ENCODE measurements at regions not wholly inside any gene's neighbourhood (a gene's known extent, or its start where the extent isn't known, plus 50 kb on each side); places are given as distances from the start of the nearest gene placed in this dataset.
"Not testable (repeated sequence)": the region's sequence is repeated elsewhere in the genome, so short reads cannot be mapped to it uniquely, and the experiment has no call there.

DNA sequence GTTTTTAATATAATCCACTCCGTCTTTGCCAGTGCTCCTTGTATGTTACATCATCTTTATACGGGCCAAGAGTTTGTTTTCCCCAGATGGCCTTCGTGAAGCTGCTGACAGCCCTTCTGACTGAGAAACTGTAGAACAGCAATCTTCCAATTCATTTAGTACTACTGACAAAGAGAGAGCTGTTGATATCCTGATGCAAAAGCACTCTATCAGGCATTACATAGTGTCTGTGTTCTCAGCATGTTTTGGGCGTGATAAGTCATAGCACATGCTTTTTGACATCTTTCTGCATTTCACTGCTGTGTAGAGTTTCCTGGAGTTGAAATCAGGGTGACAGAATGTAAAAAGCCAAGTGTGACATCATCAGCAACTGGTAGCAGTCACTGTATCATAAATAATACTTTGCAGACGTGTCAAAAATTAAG is 746.3 kb upstream of the FAM241A start:
- no peak for DNase-seq (ENCODE audit: low read depth in 3 of 3)

DNA sequence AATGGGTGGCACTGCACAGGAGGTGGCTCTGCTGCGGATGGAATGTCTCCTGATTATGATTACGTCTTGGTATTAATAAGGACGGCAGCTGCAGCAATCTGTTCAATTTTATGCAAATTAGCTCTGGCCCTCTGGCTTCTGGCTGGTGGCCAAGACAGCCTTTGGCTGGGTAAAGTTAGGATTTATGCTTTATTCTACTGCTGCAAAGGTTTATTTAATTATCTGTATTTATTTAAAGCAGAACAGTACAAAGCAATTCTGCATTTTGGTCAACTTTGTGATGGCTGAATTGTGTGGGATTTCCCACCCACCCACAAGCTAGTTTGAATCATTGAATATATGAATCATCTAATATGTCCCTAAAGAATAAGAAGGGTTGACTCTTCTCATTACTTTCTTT is 745.6 kb upstream of the FAM241A start:
- DNase-seq (ENCODE audit: low read depth in 3 of 3): no peak

DNA sequence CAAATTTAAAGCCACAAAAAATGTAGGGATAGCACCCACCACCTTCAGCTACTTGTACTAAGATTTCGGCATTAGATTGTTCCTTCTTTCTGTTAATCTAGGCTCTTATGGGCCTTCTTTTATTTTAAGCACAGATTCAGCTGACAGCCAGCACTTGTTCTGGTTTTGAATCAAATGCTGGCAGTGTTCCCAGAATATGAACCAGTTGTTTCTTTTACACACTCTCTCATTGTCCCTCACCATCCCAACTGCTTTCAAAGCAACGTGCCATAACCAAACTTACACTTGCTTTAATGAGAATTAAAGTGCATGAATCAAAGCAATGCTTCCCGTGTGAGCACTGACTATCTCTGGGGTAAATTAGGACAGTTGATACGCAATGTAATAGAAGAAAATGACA is 744.5 kb upstream of the FAM241A start:
- DNase-seq (ENCODE audit: low read depth in 3 of 3): no peak

DNA sequence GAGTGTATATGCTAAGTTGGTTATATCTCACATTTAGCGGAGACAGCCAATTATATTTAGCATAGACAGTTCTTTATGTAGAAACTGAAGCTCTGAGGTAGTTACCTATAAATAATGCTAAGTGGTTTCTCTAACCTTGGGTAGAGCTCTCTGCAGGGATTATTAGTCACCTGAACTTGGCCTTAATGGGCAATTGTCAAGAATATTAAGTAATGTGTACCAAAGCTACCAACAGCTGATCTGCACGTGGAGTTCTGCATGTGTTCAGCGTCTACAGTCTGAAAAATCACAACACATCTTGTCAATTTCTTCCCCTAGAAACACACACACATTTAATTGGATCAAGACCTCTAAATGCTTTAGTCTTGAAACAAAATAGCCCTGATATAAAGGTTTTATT is 740.6 kb upstream of the FAM241A start:
- DNase-seq (ENCODE audit: low read depth in 3 of 3): no peak

DNA sequence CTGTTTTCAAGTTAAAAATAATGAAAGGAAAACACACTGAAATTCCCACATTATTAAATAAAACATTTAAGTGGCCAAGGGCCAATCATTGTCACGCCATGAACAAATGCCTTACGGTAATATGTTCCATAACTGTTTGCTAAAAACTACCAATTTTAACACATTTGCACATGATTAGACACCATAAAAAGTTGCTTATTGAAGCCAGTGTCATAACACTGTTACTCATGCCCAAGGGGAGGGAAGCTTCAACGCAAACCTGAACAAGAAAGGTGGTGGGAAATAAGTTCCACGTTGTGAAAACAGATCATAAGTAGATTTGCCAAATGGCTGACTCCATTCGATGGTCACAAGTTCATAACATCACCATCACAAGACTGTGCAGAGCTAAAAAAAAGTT is 739.3 kb upstream of the FAM241A start:
- no peak for DNase-seq (ENCODE audit: low read depth in 3 of 3)

DNA sequence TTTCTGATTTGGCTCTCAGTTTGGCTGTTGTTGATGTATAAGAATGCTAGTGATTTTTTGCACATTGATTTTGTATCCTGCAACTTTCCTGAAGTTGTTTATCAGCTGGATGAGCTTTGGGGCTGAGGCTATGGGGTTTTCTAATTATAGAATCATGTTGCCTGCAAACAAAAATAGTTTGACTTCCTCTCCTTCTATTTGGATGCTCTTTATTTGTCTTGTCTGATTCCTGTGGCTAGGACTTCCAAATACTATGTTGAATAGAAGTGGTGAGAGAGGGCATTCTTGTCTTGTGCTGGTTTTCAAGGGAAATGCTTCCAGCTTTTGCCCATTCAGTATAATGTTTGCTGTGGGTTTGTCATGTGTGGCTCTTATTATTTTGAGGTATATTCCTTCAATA is 734.7 kb upstream of the FAM241A start:
- no peak for DNase-seq (ENCODE audit: low read depth in 3 of 3)

DNA sequence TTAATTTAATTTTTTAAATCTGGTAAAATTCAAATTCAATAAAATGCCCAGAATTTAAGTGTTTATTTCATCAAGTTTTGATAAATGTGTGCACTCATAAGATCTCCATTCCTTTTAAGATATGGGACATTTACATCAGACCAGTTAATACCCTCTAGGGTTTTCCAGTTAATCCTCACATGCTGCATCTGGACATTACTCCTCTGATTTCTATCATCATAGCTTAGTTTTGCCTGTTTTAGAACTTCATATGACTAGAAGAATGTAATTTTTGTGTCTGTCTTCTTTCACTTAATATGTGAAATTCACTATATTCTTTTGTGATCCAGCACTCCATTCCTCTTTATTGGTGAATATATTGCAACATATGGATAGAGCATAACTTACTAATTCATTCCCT is 727.7 kb upstream of the FAM241A start:
- no peak for DNase-seq (ENCODE audit: low read depth in 3 of 3)

DNA sequence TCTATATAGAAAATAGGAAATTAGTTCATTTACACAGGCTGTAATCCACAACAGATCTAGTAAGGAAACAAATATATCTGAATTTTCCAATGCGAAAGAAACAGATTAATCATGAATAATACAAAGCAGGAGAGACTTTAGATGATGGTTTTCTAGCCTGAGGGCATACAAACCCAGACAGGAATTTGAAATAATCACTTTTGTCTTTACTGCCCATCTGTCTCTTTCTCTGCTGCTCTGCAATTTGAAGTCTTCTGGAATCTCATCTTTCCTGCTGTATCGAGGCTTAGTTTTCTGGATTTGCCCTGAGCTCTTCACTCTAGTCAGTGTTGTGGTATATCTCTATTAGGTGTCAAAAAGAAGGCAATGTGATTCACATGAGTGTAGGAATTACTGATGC is 711.8 kb upstream of the FAM241A start:
- no peak for DNase-seq (ENCODE audit: low read depth in 3 of 3)

DNA sequence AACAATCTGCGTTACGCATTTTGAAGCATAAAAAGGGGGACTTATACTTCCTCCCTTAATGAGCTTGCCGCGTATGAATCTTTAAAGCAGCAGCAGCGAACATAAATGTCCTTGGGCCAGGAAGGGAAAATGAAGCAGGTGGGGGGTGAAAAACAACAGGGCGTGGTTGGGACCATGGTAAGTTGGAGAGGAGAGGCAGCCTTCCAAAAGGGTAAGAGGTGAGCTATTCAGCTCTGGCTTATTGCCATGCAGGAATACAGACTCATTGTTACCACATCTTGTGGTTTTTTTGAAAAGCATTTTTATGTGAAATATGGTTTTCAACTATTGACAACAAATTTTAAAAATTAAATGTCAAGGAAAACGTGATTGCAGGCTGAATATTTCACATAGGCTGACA is 710.7 kb upstream of the FAM241A start:
- no peak for DNase-seq (ENCODE audit: low read depth in 3 of 3)

DNA sequence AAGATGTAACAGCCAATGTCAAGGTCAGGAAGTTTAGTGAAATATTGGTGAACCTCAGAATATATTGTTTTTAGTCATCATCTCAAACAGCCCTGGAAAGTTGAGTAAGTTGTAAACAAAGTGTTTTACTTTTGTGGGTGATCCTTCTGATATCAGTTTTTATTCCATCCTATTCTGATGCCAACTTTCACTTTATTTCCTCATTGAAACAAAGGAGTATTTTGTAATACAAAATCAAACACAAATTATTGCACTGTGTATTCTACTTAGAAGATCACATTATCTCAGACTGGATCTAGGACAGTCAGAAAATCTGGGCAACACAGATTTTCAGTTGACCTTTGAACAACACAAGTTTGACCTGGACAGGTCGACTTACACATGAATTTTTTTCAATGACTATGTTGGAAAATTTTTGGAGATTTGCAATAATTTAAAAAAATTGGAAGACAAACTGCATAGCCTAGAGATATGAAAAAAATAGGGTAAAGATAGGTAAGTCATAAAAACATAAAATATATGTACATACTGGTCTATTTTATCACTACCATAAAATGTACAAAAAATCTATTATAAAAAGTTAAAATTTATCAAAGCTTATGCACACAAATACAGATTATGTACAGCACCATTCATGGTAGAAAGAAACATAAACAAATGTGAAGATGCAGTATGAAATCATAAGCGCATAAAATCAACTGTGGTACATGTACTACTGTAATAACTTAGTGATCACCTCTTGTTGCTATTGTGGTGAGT is 709.1 kb upstream of the FAM241A start:
- DNase-seq (ENCODE audit: low read depth in 3 of 3): no peak

DNA sequence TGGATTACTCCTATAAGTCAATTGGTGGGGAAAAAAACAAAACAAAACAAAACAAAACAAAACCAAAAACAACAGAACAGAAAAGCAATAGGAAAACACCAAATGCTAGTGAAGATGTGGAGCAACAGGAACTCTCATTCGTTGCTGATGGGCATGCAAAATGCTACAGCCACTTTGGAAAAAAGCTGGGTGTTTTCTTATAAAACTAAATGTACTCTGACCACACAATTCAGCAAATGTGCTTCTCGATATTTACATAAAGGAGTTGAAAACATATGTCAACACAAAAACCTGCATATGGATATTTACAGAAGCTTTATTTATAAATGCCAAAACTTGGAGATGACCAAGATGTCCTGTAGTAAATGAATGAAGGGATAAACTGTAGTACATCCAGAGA is 703.6 kb upstream of the FAM241A start:
- no peak for DNase-seq (ENCODE audit: low read depth in 3 of 3)

DNA sequence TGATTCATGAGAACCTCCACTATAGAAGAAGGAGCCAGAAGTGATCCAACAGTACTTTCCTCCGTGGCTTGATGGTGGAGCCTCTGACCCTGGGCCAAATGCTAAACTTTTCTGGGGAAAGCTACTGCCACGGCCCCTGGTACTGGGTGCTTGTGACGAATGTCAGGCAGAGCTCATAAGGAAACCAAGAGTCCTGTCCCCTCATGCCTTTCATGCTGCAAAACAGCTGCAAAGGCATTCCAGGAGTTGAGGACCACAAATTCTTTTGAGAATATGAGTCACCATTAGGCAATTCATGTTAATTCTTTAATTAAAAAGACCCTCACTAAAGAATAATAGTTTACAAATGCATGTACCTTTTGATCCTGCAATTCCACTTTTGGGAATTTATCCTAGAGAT is 700.4 kb upstream of the FAM241A start:
- DNase-seq (ENCODE audit: low read depth in 3 of 3): not testable (repeated sequence)

DNA sequence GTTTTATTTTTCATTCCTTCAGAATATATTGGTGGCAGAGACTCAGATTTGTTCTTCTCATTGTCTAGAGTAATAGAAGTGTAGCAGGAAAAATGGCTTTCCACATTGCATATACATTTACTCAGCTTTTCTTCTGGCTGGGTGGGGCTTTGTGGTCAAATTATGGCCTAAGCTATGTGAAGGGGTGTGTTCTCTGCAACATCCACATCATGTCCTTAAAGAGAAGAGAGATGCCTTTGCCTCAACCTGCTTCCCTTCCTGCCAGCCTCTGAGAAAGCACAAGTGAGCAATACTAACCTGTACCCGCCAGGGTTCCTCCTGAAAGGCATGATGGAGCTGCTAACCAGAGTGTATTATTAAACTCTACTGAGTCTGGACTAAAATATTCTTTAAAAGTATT is 695.6 kb upstream of the FAM241A start:
- DNase-seq (ENCODE audit: low read depth in 3 of 3): no peak

DNA sequence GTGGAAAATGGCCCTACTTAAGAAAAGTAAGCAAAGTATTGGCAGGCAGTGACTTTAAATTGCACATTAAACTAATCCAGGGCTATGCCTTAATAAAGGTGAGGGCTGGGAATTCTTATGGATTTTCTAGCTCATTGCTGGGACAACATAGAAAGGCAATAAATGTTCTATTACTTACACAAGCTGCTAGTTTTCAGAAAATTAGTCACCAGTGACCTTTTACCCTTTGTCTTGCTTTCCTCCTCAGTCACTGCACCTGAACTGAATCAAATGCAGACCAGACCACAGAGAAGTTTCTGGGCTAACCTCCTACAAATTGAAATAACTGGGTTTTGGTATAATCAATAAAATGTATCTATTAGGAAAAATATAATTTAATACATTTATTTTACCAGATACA is 694.4 kb upstream of the FAM241A start:
- DNase-seq (ENCODE audit: low read depth in 3 of 3): no peak

DNA sequence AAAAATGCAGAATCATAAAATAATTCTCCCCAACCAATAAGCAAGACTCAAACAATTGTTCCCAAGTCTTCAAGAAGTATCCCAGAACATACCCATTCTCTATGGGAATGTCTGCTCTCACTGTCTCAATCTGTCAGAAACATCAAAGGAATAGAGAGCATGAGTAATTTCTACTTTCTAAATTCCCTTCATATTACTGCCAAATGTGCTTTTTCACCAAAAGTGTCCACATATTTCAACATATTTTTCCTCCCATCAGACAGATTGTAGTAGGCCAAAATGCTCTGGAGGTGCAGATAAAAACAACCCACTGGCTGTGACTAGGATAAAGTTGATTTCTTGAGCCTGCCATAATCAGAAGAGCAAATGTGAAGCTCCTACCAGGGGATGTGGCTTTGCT is 692.0 kb upstream of the FAM241A start:
- no peak for DNase-seq (ENCODE audit: low read depth in 3 of 3)

DNA sequence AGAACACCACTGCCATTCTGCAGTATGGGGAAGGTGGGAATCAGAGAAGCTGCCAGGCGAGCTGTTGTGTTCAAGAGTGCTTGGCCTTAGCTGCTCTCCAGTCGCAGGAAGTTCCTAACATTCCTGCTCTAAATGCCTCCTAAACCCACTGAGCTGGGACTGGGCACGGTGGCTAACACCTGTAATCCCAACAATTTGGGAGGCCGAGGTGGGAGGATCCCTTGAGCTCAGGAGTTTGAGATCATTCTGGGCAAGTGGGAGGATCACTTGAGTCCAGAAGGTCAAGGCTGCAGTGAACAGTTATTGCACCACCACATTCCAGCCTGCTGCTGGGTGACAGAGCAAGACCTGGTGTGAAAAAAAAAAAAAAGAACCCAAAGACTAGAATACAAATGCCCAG is 690.3 kb upstream of the FAM241A start:
- no peak for DNase-seq (ENCODE audit: low read depth in 3 of 3)

DNA sequence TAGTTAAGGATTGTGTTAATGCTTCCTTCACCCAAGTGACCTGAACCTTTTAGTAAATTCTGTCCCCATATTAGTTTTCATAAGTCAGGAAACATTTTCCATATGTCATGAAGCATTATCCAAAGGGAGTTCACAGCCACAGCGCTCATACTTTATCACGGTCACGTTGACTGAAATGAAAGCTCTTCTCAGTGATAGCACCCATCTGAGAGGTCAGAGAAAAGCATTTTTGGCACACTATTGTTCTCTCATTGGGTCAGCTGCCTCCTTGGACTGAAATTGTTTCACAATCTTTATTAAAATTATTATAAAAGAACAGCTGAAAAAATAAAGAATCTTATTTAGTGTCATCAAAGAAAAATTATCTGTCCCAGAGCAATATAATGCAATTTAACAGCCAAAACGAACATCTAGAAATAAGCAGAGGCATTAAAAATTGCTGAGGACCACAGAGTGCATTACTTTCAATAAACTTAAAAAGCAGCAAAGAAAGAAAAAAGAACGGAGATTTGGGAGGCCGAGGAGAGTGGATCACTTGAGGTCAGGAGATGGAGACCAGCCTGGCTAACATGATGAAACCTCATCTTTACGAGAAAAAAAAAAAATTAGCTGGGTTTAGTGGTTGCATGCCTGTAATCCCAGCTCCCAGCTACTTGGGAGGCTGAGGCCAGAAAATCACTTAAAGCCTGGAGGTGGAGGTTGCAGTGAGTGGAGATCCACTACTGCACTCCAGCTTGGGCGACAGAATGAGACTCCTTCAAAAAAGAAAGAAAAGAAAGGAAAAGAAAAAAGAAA is 680.8 kb upstream of the FAM241A start:
- DNase-seq (ENCODE audit: low read depth in 3 of 3): no peak

DNA sequence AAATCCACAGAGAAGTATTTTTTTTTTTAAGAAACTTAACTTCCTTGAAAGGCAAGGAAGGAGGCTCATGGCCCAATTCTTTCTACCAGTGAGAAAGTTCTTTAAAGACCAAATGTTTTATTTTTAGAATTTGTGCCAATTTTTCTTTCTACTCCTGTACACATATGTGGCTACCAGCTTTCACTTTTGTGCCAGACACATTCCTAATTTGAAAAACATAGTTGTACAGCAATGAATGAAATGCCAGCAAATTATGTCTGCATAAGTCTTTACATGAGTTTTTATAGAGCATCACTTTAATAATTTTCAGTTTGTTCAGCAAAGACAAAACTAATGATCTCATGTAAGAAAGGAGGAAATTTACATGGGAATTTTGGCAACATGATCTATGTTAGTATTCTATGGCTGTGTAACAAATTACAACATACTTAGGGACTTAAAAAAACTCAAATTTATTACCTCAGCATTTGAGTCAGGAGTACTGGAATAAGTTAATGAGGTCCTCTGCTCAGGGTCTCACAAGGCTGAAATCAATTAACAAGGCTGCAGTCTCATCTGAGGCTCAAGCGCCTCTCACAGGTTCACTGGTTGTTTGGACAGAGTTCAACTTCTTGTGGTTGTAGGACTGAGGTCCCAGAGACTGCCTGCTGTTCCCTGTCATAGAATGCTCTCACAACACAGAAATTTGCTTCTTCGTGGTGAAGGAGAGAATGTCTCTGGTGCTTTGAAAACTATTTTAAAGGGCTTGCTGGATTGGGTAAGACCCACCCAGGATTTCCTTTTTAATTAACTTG is 678.2 kb upstream of the FAM241A start:
- DNase-seq (ENCODE audit: low read depth in 3 of 3): no peak

DNA sequence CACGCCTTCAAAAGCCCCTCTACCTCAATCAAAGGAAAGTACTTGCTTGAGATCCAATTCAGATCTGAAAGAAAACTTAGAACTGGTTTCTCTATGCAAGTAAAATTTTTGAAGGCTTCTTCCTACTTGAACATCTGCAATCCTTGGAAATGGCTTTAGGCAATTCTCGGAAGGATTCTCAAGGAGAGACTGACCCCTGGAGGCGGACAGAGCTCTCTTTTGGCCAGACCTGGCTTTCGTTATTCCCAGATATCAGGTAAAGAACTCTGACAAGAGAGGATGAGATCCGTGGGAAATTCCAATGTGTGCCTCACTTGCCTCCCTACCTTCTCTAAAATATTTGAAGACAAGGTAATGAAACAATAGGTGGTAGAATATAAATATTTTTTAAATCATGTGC is 670.3 kb upstream of the FAM241A start:
- no peak for DNase-seq (ENCODE audit: low read depth in 3 of 3)

DNA sequence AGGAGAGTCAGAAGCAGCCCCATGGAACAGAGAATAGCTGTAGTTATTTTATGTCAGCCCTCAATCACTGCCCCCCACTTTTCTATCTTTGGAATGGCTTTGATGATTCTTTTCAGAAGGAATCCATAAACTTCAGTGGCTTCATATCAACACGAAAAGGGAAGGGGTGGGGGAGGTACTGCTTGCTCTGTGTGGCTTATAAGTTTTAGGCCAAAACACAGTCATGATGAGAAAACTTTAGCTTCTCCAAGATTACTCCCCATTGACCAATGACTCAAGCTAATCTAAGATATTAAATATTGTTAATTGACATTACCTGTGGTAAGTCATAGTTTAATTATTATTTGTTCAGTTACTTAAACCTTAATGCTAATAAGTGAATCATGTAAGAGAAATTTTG is 669.6 kb upstream of the FAM241A start:
- no peak for DNase-seq (ENCODE audit: low read depth in 3 of 3)

DNA sequence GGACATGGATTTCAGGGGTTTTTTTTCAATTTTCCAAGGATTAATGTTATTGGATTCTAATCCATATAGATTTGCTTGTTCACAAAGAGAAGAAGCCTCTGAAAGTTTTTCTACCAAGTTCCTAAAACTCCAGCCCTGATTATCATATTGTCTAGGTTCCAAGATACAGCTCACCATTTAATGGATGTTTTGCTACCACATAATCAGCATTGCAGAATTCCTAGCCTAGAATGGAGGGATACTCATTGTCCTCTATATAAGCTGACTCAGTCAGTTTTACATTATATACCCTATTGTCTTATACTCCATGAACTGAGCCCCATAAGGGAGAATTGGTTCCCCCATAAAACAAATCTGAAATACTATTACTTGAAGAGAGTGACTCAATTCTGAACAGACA is 664.7 kb upstream of the FAM241A start:
- DNase-seq (ENCODE audit: low read depth in 3 of 3): no peak

DNA sequence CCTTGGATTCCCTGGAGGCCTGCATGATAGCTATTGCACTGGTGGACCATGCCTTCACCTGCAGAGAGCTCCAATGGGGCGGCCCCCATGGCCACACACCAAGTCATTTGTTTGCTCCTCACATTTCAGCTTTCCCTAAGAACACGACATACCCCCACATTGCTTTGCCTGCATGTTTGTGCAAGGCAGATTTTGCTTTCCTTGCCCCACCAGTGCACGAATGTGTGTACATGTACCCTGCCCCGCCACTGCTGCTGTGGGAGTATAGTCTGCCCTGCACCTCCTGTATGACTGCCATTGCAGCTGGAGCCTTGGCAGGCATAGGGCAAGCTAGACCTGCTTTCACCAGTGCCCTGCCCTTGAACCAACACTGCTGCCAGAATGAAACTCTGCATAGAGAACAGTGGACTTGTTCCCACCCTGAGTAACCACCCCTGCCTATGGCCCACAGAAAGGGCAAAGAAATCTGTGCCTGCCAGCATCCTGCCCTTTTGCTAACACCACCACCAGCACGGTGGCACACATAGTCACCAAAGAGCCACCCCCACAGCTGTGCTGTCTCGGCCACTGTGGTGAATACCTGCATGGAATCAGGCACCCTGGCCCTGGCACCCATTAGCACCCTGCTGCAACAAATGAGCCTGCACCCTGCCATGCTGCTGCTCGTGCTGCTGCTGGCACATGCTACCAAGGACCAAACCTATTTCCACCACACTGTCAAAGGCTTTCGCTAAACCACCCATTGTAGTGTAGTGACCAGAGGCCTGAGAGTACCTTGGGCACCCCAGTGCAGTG is 661.7 kb upstream of the FAM241A start:
- DNase-seq (ENCODE audit: low read depth in 3 of 3): no peak

Measured in stimulated activated CD4-positive, alpha-beta T cell treated with anti-CD3 and anti-CD28 coated beads, TNF-alpha, amount 100 ng/mL, for 48 hours (primary cell).